ENCODE measurements at regions not wholly inside any gene's neighbourhood (a gene's known extent, or its start where the extent isn't known, plus 50 kb on each side); places are given as distances from the start of the nearest gene placed in this dataset.

DNA sequence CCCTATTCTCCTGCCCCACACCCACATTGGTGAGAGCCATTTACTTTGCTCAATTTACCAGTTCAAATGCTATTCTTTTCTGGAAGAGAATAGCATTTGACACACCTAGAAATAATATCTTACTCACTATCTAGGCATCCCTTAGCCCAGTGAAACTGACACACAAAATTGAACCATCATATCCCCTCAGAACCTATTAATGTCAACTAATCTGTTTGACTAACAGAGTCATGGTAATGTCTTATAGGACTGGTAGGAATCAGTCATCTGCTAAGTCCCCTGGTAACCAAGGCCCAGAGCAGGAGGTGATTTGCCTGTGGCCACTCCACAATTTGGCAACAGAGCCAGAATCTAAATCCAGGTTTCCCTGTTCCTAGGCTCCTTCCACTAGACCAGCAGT is 63.3 kb downstream of the PPP1R3C start:
- TF ChIP-seq, protein P1, sequence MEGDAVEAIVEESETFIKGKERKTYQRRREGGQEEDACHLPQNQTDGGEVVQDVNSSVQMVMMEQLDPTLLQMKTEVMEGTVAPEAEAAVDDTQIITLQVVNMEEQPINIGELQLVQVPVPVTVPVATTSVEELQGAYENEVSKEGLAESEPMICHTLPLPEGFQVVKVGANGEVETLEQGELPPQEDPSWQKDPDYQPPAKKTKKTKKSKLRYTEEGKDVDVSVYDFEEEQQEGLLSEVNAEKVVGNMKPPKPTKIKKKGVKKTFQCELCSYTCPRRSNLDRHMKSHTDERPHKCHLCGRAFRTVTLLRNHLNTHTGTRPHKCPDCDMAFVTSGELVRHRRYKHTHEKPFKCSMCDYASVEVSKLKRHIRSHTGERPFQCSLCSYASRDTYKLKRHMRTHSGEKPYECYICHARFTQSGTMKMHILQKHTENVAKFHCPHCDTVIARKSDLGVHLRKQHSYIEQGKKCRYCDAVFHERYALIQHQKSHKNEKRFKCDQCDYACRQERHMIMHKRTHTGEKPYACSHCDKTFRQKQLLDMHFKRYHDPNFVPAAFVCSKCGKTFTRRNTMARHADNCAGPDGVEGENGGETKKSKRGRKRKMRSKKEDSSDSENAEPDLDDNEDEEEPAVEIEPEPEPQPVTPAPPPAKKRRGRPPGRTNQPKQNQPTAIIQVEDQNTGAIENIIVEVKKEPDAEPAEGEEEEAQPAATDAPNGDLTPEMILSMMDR (IDR thresholded peaks at IDR 0.05) = no peak
- no peak for TF ChIP-seq POLR2A (IDR thresholded peaks at IDR 0.05)
- TF ChIP-seq POLR2AphosphoS5 (IDR thresholded peaks at IDR 0.05) = no peak

All from stomach (tissue), 4 donors.